Activated T-cell treated with anti-CD3 and anti-CD28 coated beads, Interleukin-2, amount 50 U/mL, for 24 hours (primary cell): ENCODE measurements at regions not wholly inside any gene's neighbourhood (a gene's known extent, or its start where the extent isn't known, plus 50 kb on each side); places are given as distances from the start of the nearest gene placed in this dataset.

Source experiments
- DNase-seq: peaks from one replicate; pipeline ENCODE4 v3.0.0-alpha.2; 2020
- H3K27ac Mint-ChIP-seq: 2 replicates; pipeline ENCODE4 v1.8.0; 2020; ENCODE audit warnings: mild to moderate bottlenecking, mixed read lengths
- H3K27me3 Mint-ChIP-seq: 2 replicates; pipeline ENCODE4 v1.8.0; 2020; ENCODE audit warnings: mixed read lengths
- H3K36me3 Mint-ChIP-seq: 2 replicates; pipeline ENCODE4 v1.8.0; 2020; ENCODE audit warnings: low read depth, mixed read lengths
- H3K4me1 Mint-ChIP-seq: 2 replicates; pipeline ENCODE4 v1.8.0; 2020; ENCODE audit warnings: low read depth, mixed read lengths
- H3K4me3 Mint-ChIP-seq: 2 replicates; pipeline ENCODE4 v1.8.0; 2020; ENCODE audit warnings: mild to moderate bottlenecking, moderate library complexity, mixed read lengths
- H3K9me3 Mint-ChIP-seq: 2 replicates; pipeline ENCODE4 v1.8.0; 2020; ENCODE audit warnings: mixed read lengths

- no peaks in the 10 kb centered on the region for H3K36me3 Mint-ChIP-seq
- no peak for DNase-seq
- no peak overlapping the region for H3K27ac Mint-ChIP-seq
- H3K9me3 Mint-ChIP-seq = no peaks in the 10 kb centered on the region
- peaks cover 9% of the 10 kb centered on the region for H3K4me1 Mint-ChIP-seq
- H3K4me3 Mint-ChIP-seq = no peak overlapping the region
- peaks cover 84% of the 10 kb centered on the region for H3K27me3 Mint-ChIP-seq
Measured at GRCh38 chr20:56925082-56925830, 296.1 kb downstream of the TFAP2C start.

- H3K4me3 Mint-ChIP-seq = no peak overlapping the region
- peaks cover 89% of the 10 kb centered on the region for H3K27me3 Mint-ChIP-seq
- H3K27ac Mint-ChIP-seq = no peak overlapping the region
- H3K36me3 Mint-ChIP-seq = no peaks in the 10 kb centered on the region
- DNase-seq = no peak
- no peaks in the 10 kb centered on the region for H3K9me3 Mint-ChIP-seq
- H3K4me1 Mint-ChIP-seq = peaks cover 9% of the 10 kb centered on the region
Measured at GRCh38 chr20:56925831-56926170, 296.7 kb downstream of the TFAP2C start.

GRCh38 chr20:56926501-56926900 is 297.4 kb downstream of the TFAP2C start:
- H3K4me1 Mint-ChIP-seq = peaks cover 9% of the 10 kb centered on the region
- no peak overlapping the region for H3K27ac Mint-ChIP-seq
- no peaks in the 10 kb centered on the region for H3K9me3 Mint-ChIP-seq
- no peak for DNase-seq
- H3K4me3 Mint-ChIP-seq = no peak overlapping the region
- no peaks in the 10 kb centered on the region for H3K36me3 Mint-ChIP-seq
- peaks cover 84% of the 10 kb centered on the region for H3K27me3 Mint-ChIP-seq

- H3K36me3 Mint-ChIP-seq = no peaks in the 10 kb centered on the region
- H3K4me1 Mint-ChIP-seq = peaks cover 9% of the 10 kb centered on the region
- H3K27me3 Mint-ChIP-seq = peaks cover 83% of the 10 kb centered on the region
- H3K9me3 Mint-ChIP-seq = no peaks in the 10 kb centered on the region
- DNase-seq = no peak
- H3K4me3 Mint-ChIP-seq = no peak overlapping the region
- no peak overlapping the region for H3K27ac Mint-ChIP-seq
Measured at GRCh38 chr20:56927127-56927526, 298.0 kb downstream of the TFAP2C start.

GRCh38 chr20:56928007-56928406 is 298.9 kb downstream of the TFAP2C start:
- Mint-ChIP-seq H3K27me3 (peaks cover 81% of the 10 kb centered on the region), H3K4me1 (peaks cover 9% of the 10 kb centered on the region), H3K4me3 (no peak overlapping the region), H3K36me3 (no peaks in the 10 kb centered on the region), H3K9me3 (no peaks in the 10 kb centered on the region), H3K27ac (no peak overlapping the region)
- DNase-seq = no peak

GRCh38 chr20:56929606-56930005 is 300.5 kb downstream of the TFAP2C start:
- Mint-ChIP-seq H3K36me3 (no peaks in the 10 kb centered on the region), H3K4me1 (peaks cover 9% of the 10 kb centered on the region), H3K27ac (no peak overlapping the region), H3K4me3 (no peak overlapping the region), H3K9me3 (no peaks in the 10 kb centered on the region), H3K27me3 (peaks cover 76% of the 10 kb centered on the region)
- no peak for DNase-seq

DNA sequence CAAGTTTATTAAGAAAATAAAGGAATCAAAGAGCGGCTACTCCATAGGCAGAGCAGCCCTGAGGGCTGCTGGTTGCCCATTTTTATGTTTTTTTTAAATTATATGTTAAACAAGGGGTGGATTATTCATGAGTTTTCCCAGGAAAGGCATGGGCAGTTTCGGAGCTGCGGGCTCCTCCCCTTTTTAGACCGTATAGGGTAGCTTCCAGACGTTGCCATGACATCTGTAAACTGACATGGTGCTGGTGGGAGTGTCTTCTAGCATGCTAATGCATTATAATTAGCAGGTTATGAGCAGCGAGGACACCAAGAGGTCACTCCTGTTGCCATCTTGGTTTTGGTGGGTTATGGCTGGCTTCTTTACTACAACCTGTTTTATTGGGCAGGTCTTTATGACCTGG is 301.8 kb downstream of the TFAP2C start:
- no peaks in the 10 kb centered on the region for H3K9me3 Mint-ChIP-seq
- no peaks in the 10 kb centered on the region for H3K36me3 Mint-ChIP-seq
- DNase-seq = no peak
- H3K4me1 Mint-ChIP-seq = peaks cover under 1% of the 10 kb centered on the region
- H3K4me3 Mint-ChIP-seq = no peak overlapping the region
- no peak overlapping the region for H3K27ac Mint-ChIP-seq
- peaks cover 68% of the 10 kb centered on the region for H3K27me3 Mint-ChIP-seq

GRCh38 chr20:56932575-56933330 is 303.6 kb downstream of the TFAP2C start:
- Mint-ChIP-seq H3K9me3 (no peaks in the 10 kb centered on the region), H3K4me3 (no peak overlapping the region), H3K4me1 (no peaks in the 10 kb centered on the region), H3K27ac (no peak overlapping the region), H3K36me3 (no peaks in the 10 kb centered on the region), H3K27me3 (peaks cover 52% of the 10 kb centered on the region)
- DNase-seq = no peak

DNA sequence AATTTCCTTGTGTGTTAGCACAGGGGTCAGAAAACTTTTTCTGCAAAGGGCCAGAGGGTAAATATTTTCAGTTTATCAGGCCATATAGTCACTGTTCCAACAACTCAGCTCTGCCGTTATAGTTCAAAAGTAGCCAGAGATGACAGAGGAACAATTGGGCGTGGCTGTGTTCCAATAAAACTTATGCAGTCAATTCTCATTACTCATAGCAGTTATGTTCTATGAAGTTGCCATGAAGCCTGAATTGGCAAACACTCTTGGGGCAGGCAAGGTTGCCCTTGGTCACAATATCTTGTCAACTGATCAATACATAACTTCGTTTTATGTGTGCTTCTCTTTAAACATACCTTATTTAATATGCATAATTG is 304.2 kb downstream of the TFAP2C start:
- no peak overlapping the region for H3K27ac Mint-ChIP-seq
- H3K4me1 Mint-ChIP-seq = no peaks in the 10 kb centered on the region
- H3K27me3 Mint-ChIP-seq = peaks cover 51% of the 10 kb centered on the region
- no peak overlapping the region for H3K4me3 Mint-ChIP-seq
- no peaks in the 10 kb centered on the region for H3K36me3 Mint-ChIP-seq
- no peak for DNase-seq
- no peaks in the 10 kb centered on the region for H3K9me3 Mint-ChIP-seq

DNA sequence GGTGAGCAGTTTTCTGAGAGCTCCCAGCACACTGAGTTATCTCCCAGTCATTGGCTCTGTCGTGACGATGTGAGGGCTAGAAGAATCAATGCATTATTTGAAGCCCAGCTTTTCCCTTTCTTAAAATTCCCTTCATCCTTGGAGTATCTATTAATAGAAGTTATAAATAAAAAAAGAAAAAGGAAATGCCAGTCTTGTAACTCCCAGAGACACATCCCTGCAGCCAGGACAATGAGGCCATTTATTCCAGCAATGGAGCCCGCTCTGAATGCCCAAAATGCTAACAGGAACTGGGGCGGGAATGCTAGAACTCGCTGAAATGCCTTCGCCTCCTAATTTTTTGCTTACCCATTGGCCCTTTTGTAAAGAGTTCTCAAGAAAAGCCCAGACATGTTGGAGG is 305.8 kb downstream of the TFAP2C start:
- Mint-ChIP-seq H3K36me3 (no peaks in the 10 kb centered on the region), H3K27ac (no peak overlapping the region), H3K4me1 (no peaks in the 10 kb centered on the region), H3K9me3 (no peaks in the 10 kb centered on the region), H3K4me3 (no peak overlapping the region), H3K27me3 (peaks cover 42% of the 10 kb centered on the region)
- no peak for DNase-seq

DNA sequence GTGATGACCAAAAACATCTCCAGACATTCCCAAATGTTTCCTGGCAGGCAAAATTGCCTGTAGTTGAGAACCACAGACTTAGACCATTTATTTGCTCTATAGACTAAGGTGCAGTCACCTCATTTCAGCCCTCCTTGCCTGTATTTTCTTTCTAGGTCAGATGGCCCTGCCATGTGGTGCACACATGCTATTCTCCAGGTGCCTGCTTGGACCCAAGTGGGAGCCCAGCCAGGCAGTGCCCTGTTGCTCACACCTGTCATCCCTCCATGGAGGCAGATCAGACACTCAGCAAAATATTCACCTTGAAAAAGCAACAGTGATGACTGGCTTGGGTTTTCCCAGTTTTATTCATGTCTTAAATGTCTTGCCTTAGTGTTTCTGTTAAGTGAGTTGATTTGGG is 311.4 kb downstream of the TFAP2C start:
- H3K4me1 Mint-ChIP-seq = no peaks in the 10 kb centered on the region
- H3K4me3 Mint-ChIP-seq = no peak overlapping the region
- no peak overlapping the region for H3K27ac Mint-ChIP-seq
- DNase-seq = no peak
- no peaks in the 10 kb centered on the region for H3K9me3 Mint-ChIP-seq
- H3K36me3 Mint-ChIP-seq = no peaks in the 10 kb centered on the region
- H3K27me3 Mint-ChIP-seq = peaks cover 20% of the 10 kb centered on the region

DNA sequence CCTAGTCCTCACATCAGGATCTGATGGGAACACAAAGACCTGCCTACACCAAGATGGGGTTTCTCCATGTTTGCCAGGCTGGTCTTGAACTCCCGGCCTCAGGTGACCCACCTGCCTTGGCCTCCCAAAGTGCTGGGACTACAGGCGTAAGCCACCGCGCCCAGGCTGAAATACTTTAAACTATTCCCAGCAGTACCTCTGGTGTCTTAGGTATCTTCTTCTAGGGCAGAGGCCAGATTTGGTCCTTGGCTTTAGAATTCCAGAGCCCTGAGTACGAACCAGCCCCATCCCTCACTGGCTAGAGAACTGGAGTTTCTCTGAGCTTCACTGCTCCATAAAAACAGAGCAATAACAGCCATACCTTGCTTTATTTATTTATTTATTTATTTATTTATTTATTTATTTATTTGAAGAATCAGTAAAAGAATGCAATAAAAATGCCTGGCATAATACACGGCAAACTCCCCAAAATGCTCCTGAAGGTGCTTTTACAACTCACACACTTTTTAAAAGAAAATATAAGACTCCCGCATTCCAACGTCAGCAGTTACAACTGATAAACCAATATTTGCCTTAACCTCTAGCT is 312.1 kb downstream of the TFAP2C start:
- no peak overlapping the region for H3K27ac Mint-ChIP-seq
- DNase-seq = no peak
- no peaks in the 10 kb centered on the region for H3K4me1 Mint-ChIP-seq
- H3K4me3 Mint-ChIP-seq = no peak overlapping the region
- no peaks in the 10 kb centered on the region for H3K9me3 Mint-ChIP-seq
- no peaks in the 10 kb centered on the region for H3K36me3 Mint-ChIP-seq
- H3K27me3 Mint-ChIP-seq = peaks cover 22% of the 10 kb centered on the region

- Mint-ChIP-seq H3K27ac (no peak overlapping the region), H3K9me3 (no peaks in the 10 kb centered on the region), H3K27me3 (peaks cover 12% of the 10 kb centered on the region), H3K36me3 (no peaks in the 10 kb centered on the region), H3K4me3 (no peak overlapping the region), H3K4me1 (no peaks in the 10 kb centered on the region)
- DNase-seq = no peak
Measured at GRCh38 chr20:56943946-56944945, 315.1 kb downstream of the TFAP2C start.

DNA sequence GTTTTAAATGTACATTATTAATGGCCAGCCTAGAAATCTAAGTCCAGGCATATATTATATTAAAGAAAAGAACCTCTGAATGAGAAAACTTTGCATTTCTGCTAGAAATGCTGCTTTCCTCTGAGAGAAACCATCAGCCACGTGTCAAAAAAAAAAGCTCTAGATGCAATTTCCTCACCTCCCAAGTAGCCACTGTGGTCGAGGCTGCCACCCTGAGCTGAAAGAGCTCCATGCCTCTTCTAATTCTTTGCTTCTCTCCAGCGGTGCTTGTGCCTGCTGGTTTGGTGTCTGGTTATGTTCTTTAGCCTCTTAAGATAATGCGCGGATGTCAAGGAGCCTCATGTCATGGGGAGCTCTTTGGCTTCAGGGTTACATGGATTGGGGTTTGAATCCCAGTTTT is 316.0 kb downstream of the TFAP2C start:
- no peaks in the 10 kb centered on the region for H3K9me3 Mint-ChIP-seq
- H3K4me1 Mint-ChIP-seq = no peaks in the 10 kb centered on the region
- H3K4me3 Mint-ChIP-seq = no peak overlapping the region
- DNase-seq = no peak
- H3K27me3 Mint-ChIP-seq = peaks cover 18% of the 10 kb centered on the region
- no peak overlapping the region for H3K27ac Mint-ChIP-seq
- no peaks in the 10 kb centered on the region for H3K36me3 Mint-ChIP-seq
